Retinal pigment epithelial cell (primary cell): ENCODE measurements at regions not wholly inside any gene's neighbourhood (a gene's known extent, or its start where the extent isn't known, plus 50 kb on each side); places are given as distances from the start of the nearest gene placed in this dataset.

Experiments
- DNase-seq: peaks from one replicate; pipeline ENCODE4 v3.0.0-alpha.2; 2010; ENCODE audit warnings: low read depth
- H3K4me3 ChIP-seq: 2 replicates; pipeline ENCODE4 v1.5.1; 2011; ENCODE audit warnings: mild to moderate bottlenecking, low read length, control low read depth, moderate library complexity
- CTCF ChIP-seq: conservative IDR thresholded peaks from 2 replicates; pipeline ENCODE4 v1.5.1; 2011; ENCODE audit warnings: low read depth, low read length, control low read depth, inconsistent platforms

GRCh38 chr7:101731502-101732084 is 85.8 kb upstream of the CUX1 start:
- peak; percentile 46 for DNase-seq
- no peak overlapping the region for H3K4me3 ChIP-seq
- TF ChIP-seq CTCF: no peak

- H3K4me3 ChIP-seq: peak overlapping the region; percentile 10
Observed at GRCh38 chr7:101733713-101734475, 83.5 kb upstream of the CUX1 start.

GRCh38 chr7:101736084-101736483 is 81.3 kb upstream of the CUX1 start:
- H3K4me3 ChIP-seq: no peak overlapping the region
- TF ChIP-seq CTCF: no peak
- no peak for DNase-seq

More at GRCh38 chr7:101733713-101734475, 83.5 kb upstream of the CUX1 start:
- peak; percentile 43 for DNase-seq
- TF ChIP-seq CTCF: no peak

- no peak for TF ChIP-seq CTCF
- no peak for DNase-seq
- H3K4me3 ChIP-seq: no peak overlapping the region
Observed at GRCh38 chr7:101739775-101740398, 77.5 kb upstream of the CUX1 start.

- no peak for DNase-seq
- no peak overlapping the region for H3K4me3 ChIP-seq
- no peak for TF ChIP-seq CTCF
Observed at GRCh38 chr7:101740981-101741725, 76.3 kb upstream of the CUX1 start.

- TF ChIP-seq CTCF: peak; percentile 52
Observed at GRCh38 chr7:101743241-101743994, 74.0 kb upstream of the CUX1 start.

More at GRCh38 chr7:101743241-101743994, 74.0 kb upstream of the CUX1 start:
- no peak for DNase-seq
- H3K4me3 ChIP-seq: peak overlapping the region; percentile 52
